ENCODE measurements at regions not wholly inside any gene's neighbourhood (a gene's known extent, or its start where the extent isn't known, plus 50 kb on each side); places are given as distances from the start of the nearest gene placed in this dataset.
"Not testable (repeated sequence)": the region's sequence is repeated elsewhere in the genome, so short reads cannot be mapped to it uniquely, and the experiment has no call there.

- no peak overlapping the region for H3K4me3 ChIP-seq (ENCODE audit: low read depth, low read length)
- DNase-seq (ENCODE audit: low read depth) = no peak
- TF ChIP-seq CTCF (IDR thresholded peaks at IDR 0.05; ENCODE audit: insufficient read depth, low read depth, low read length, missing control alignments) = no peak
Measured at GRCh38 chr7:112962815-112963214, 123.8 kb downstream of the GPR85 start.

- H3K4me3 ChIP-seq (ENCODE audit: low read depth, low read length) = no peak overlapping the region
- no peak for TF ChIP-seq CTCF (IDR thresholded peaks at IDR 0.05; ENCODE audit: insufficient read depth, low read depth, low read length, missing control alignments)
- no peak for DNase-seq (ENCODE audit: low read depth)
Measured at GRCh38 chr7:112959276-112959675, 127.4 kb downstream of the GPR85 start.

DNA sequence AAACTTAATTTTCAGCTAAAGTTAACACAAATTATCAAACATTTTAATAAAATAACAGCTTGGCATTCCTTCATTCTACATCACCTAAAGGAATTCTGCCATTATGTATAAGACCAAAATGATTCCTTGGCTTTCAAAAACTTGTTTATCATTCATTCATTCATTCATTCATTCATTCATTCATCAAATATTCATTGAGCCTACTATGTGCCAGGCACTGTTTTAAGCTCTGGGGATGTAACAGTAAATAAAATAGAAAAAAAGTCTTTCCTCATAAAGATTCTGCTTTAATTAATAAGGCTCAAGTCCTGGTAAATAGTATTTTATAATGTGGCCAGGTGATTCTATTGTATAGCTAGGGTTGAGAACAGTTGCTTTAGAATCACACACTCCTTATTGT is 127.9 kb downstream of the GPR85 start:
- TF ChIP-seq CTCF (IDR thresholded peaks at IDR 0.05; ENCODE audit: insufficient read depth, low read depth, low read length, missing control alignments) = no peak
- DNase-seq (ENCODE audit: low read depth) = no peak

DNA sequence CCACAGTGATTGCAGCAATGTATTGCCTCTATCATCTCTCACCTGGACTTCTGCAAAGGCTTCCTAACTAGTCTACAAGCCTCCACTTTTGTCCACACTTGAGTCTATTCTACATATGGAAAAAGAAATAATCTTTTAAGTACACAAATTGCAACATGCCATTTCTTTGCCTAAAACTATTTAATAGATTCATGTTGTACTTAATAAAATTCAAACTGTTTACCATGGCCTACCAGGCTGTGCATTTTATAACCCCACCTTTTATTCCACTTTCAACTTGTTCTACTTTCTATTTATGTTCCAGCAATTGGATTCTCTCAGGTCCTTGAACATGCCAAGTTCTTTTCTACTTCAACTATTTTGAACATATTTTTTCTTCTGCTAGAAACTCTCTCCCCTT is 128.7 kb downstream of the GPR85 start:
- no peak for DNase-seq (ENCODE audit: low read depth)
- no peak for TF ChIP-seq CTCF (IDR thresholded peaks at IDR 0.05; ENCODE audit: insufficient read depth, low read depth, low read length, missing control alignments)
- no peak overlapping the region for H3K4me3 ChIP-seq (ENCODE audit: low read depth, low read length)

More for the DNA sequence above, 127.9 kb downstream of the GPR85 start:
- H3K4me3 ChIP-seq (ENCODE audit: low read depth, low read length) = no peak overlapping the region

DNA sequence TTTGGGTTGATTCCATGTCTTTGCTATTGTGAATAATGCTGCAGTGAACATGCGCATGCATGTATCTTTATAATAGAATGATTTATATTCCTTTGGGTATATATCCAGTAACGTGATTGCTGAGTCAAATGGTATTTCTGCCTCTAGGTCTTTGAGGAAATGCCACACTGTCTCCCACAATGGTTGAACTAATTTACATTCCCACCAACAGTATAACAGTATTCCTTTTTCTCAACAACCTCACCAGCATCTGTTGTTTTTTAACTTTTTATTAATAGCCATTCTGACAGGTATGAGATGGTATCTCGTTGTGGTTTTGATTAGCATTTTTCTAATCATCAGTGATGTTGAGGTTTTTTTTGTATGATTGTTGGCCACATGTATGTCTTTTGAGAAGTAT is 133.6 kb downstream of the GPR85 start:
- not testable (repeated sequence) for DNase-seq (ENCODE audit: low read depth); H3K4me3 ChIP-seq (ENCODE audit: low read depth, low read length)

- no peak for DNase-seq (ENCODE audit: low read depth)
- TF ChIP-seq CTCF (IDR thresholded peaks at IDR 0.05; ENCODE audit: insufficient read depth, low read depth, low read length, missing control alignments) = no peak
- H3K4me3 ChIP-seq (ENCODE audit: low read depth, low read length) = no peak overlapping the region
Measured at GRCh38 chr7:112951070-112951469, 135.6 kb downstream of the GPR85 start.

DNA sequence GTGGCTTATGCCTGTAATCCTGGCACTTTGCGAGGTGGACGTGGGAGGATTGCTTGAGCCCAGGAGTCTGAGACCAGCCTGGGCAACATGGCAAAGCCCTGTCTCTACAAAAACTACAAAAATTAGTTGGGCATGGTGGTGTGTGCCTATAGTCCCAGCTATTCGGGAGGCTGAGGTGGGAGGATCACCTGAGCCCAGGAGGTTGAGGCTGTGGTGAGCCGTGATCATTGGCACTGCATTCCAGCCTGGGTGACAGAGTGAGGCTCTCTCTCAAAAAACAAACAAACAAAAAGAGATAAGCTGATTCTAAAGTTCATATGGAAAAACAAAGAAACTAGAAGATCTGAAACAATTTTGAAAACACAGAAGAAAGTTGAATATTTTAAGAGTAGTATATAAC is 136.9 kb downstream of the GPR85 start:
- not testable (repeated sequence) for DNase-seq (ENCODE audit: low read depth); H3K4me3 ChIP-seq (ENCODE audit: low read depth, low read length)

- no peak for DNase-seq (ENCODE audit: low read depth)
- H3K4me3 ChIP-seq (ENCODE audit: low read depth, low read length) = no peak overlapping the region
- no peak for TF ChIP-seq CTCF (IDR thresholded peaks at IDR 0.05; ENCODE audit: insufficient read depth, low read depth, low read length, missing control alignments)
Measured at GRCh38 chr7:112946350-112946749, 140.3 kb downstream of the GPR85 start.
